Sciatic nerve (tissue), 2 donors: ENCODE measurements at regions not wholly inside any gene's neighbourhood (a gene's known extent, or its start where the extent isn't known, plus 50 kb on each side); places are given as distances from the start of the nearest gene placed in this dataset.
"Not testable (repeated sequence)": the region's sequence is repeated elsewhere in the genome, so short reads cannot be mapped to it uniquely, and the experiment has no call there.

ENCODE experiments used
- ATAC-seq: fragments of 200-7000 bp; cut with Tn5 transposase; one replicate; pipeline ENCODE4 v1.9.1; 2020; ENCODE audit warnings: mild to moderate bottlenecking, moderate library complexity
- DNase-seq: peaks from one replicate; pipeline ENCODE4 v3.0.0-alpha.2; 2020; ENCODE audit warnings: low spot score
- intact Hi-C: fragments of 100-400 bp; cut with DNase I; formaldehyde crosslinking; loops from one replicate; pipeline ENCODE4 v1.14.2; 2022
- donor health status: DM: no; HTN: no; CAD: no.
- donor health status: DM: no; HTN: no; CAD: no.

GRCh38 chr12:18890621-18891020 lies 152.7 kb downstream of the CAPZA3 start:
- ATAC-seq, intact Hi-C loops, DNase-seq: not testable (repeated sequence)

- ATAC-seq = no peak
These were observed 157.6 kb downstream of the CAPZA3 start for GRCh38 chr12:18895540-18895939.

DNA sequence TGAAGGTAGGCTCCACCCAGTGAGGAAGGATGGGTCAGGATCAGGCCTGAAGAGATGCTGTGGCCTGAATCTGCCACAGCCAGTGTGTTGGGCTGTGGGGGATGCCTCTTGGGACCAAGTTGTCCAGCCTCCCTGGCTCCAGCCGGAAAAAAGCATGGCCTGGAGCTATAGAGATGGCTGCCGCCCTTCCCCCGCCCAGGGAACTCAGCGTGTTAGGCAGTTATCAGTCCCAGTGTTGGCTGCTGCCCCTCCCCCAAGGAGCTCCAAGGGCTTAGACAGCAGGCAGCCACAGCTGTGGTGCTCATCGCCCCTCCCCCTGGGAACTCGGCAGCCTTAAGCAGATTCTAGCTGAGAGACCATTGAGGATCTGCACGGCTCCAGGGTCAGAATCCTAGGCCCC lies 158.0 kb downstream of the CAPZA3 start:
- intact Hi-C loops = loop anchor here (5.0 kb wide), 1 partner anchor 224 kb away; no protein-coding TSS in a partner anchor
- ATAC-seq (no peak), DNase-seq (no peak)

More at GRCh38 chr12:18895540-18895939, 157.6 kb downstream of the CAPZA3 start:
- intact Hi-C loops = loop anchor here (5.0 kb wide), 1 partner anchor 223 kb away; no protein-coding TSS in a partner anchor
- DNase-seq = no peak

DNA sequence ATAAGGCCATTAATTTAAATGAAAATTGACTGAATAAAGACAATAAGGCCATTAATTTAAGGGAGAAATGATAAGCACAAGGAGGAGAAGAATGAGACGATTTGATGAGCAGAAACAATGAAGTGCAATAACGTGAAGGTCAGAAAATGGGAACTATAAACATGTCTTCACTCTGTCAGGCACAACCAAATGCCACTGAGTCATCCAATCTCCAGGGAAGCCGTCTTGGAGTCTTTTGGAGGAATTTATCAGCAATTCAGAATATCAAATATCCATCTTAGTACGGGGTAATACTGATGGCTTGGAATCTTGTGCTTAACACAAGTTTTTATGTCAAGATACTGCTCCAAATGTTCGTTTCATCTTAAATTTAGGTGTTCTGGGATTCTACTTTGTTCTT lies 159.9 kb downstream of the CAPZA3 start:
- ATAC-seq (no peak), DNase-seq (no peak)
- intact Hi-C loops = loop anchor here (5.0 kb wide), 1 partner anchor 226 kb away; no protein-coding TSS in a partner anchor

GRCh38 chr12:18898470-18898869 lies 160.6 kb downstream of the CAPZA3 start:
- DNase-seq (no peak), ATAC-seq (no peak)
- intact Hi-C loops = loop anchor here (5.0 kb wide), 1 partner anchor 226 kb away; no protein-coding TSS in a partner anchor

DNA sequence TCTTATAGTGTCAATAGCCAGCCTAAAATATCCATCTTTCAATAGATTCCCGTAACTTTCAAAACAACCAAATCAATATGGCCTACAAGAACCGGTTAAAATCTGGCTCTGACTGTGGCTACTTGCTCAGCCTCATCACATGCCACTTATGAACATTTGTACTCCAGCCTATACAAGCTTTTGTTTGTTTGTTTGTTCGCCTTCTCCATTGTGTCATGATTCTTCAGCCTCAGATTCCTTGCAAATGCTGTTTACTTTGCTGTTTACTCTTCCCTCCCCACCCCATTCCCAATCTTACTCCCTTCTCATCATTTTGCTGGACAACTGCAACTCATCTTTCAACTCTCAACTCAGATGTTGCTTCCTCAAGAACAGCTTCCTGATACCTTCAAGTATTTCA lies 161.2 kb downstream of the CAPZA3 start:
- DNase-seq (no peak), ATAC-seq (no peak)
- intact Hi-C loops = loop anchor here (5.0 kb wide), 1 partner anchor 227 kb away; no protein-coding TSS in a partner anchor

GRCh38 chr12:18899678-18900317 lies 161.9 kb downstream of the CAPZA3 start:
- intact Hi-C loops = loop anchor here (5.0 kb wide), 1 partner anchor 227 kb away; no protein-coding TSS in a partner anchor
- ATAC-seq (peak; percentile 42), DNase-seq (no peak)

- ATAC-seq = no peak
- no peak for DNase-seq
- intact Hi-C loops = no loop called here
These were observed 167.2 kb downstream of the CAPZA3 start for GRCh38 chr12:18905134-18905533.

GRCh38 chr12:18906395-18906794 lies 168.5 kb downstream of the CAPZA3 start:
- DNase-seq (no peak), ATAC-seq (peak; percentile 79)
- intact Hi-C loops = no loop called here

DNA sequence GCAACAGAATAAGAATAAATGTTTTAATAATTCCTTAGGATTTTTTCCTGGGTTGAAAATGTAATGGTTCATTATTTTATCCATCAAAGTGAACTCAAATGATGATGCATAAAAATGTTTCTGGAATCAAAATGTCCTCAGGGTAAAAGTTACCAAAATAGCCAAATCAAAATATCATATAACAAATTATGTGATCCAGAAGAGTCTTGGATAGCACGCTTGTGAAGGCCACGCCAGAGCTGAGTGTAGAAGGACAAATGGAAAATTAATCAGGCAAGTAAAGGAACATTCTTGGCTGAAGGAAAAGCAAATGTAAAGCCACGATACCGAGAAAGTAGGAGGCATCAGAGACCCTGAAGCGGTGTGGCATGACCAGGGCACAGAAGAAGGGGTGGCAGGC lies 169.2 kb downstream of the CAPZA3 start:
- intact Hi-C loops = no loop called here
- ATAC-seq = peak; percentile 68
- no peak for DNase-seq

DNA sequence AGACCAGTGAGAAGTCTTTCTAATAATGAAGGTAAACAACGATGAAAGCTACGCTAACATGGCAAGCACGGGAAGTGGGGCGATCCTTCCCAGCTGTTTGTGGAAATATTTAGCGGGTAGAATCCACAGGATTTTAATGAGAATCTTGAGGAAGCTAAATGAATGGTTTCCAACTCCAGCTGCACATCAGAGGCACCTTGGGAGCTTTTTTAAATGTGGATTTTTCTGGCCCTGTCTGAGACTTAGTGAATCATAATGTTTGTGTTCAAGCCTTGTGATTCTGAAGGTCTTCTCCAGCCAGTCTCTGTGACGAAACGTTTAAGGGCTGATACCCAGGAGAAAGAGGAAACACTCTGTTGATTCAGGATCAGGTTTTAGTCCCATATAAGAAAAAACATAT lies 169.8 kb downstream of the CAPZA3 start:
- peak; percentile 89 for ATAC-seq

DNA sequence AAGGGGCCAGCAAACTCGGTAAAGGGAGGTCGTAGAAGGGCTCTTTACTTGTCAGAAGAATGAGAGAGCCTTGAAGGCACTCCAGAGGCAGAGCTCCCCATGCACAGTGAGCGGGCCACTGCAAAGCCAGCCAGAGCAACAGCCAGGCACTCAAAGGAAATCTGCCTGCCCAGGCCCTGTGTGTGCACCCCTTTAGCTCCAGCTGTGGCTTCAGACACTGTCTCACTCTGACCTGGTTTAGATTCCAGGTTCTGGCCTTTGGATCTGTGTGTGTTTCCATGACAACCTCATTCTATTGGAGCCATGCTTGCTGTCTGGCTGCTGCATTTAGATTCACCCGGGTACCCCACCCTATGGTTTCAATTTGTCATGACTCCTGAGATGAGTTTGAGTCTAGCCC lies 170.3 kb downstream of the CAPZA3 start:
- ATAC-seq (peak; percentile 49), DNase-seq (no peak)
- intact Hi-C loops = no loop called here

More for the DNA sequence above, 169.8 kb downstream of the CAPZA3 start:
- intact Hi-C loops = no loop called here
- DNase-seq = no peak

GRCh38 chr12:18919871-18920511 lies 182.1 kb downstream of the CAPZA3 start:
- intact Hi-C loops = no loop called here

GRCh38 chr12:18922851-18923250 lies 184.9 kb downstream of the CAPZA3 start:
- intact Hi-C loops = no loop called here
- ATAC-seq = no peak

More at GRCh38 chr12:18919871-18920511, 182.1 kb downstream of the CAPZA3 start:
- no peak for DNase-seq
- no peak for ATAC-seq

GRCh38 chr12:18923721-18924120 lies 185.8 kb downstream of the CAPZA3 start:
- intact Hi-C loops = no loop called here

More at GRCh38 chr12:18922851-18923250, 184.9 kb downstream of the CAPZA3 start:
- DNase-seq = no peak

DNA sequence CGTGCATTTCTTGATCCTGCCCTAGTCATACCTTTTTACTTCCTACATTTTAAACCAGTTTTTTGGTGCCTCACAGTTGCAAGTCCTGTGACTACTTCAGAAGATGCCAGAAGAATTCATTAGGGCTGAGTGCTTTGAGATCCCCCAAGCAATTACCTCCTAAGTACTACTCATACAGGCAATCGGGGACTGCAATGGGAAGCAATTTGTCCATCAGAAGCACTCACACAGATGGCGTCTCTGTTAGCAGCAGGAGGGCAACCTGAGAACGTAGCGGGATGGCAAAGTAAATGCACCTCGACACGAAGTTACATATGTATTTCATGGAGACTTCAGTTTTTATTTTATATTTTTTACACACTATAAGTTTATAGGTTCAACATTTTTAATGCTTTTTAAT lies 188.3 kb downstream of the CAPZA3 start:
- DNase-seq (no peak), ATAC-seq (no peak)
- intact Hi-C loops = no loop called here

More at GRCh38 chr12:18923721-18924120, 185.8 kb downstream of the CAPZA3 start:
- ATAC-seq = no peak
- no peak for DNase-seq

- ATAC-seq = no peak
- intact Hi-C loops = no loop called here
- no peak for DNase-seq
These were observed 194.3 kb downstream of the CAPZA3 start for GRCh38 chr12:18932211-18932610.

DNA sequence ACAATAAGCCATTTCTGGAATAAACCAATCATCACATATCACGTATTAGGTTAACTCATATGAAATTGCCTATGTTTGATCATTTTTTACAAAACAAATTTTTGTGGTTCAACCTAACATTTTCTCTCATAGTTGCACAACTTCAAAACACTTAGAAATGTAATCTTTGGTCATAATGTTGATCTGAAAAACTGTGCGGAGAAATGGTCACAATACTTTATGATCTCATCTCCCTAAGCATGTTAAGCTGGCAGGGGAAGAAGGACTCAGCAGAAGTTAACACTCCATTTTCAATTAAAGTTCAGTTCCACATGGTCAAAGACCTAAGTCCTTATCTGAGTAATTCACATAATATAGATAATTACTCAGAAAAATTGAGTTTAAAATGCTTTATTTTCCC lies 194.8 kb downstream of the CAPZA3 start:
- ATAC-seq (no peak), DNase-seq (no peak)
- intact Hi-C loops = no loop called here

- DNase-seq = no peak
- no peak for ATAC-seq
- intact Hi-C loops = no loop called here
These were observed 194.1 kb upstream of the PLEKHA5 start for GRCh38 chr12:18935371-18935965.

DNA sequence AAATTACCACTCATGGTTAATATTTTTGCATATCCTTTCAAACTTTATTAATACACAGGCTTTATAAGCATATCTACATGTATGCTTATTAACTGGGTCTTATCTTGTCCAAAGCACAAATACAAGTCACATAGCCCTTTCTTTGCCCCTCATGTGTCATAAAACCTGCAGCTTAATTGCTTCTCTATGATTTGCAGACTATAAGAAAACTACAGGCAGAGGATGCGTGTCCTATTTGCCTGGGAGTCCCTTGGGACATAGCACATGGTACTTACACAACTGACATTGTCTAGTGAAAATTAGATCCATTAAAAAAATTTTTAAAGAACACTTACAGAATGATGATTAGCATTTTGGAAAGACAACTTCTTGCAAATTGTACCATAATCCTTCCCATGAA lies 190.5 kb upstream of the PLEKHA5 start:
- no peak for DNase-seq
- intact Hi-C loops = no loop called here
- no peak for ATAC-seq
